Keratinocyte (primary cell): ENCODE measurements at regions not wholly inside any gene's neighbourhood (a gene's known extent, or its start where the extent isn't known, plus 50 kb on each side); places are given as distances from the start of the nearest gene placed in this dataset.

Experiments
- DNase-seq: peaks from one replicate; pipeline ENCODE4 v3.0.0-alpha.2; 2011; ENCODE audit warnings: low read depth, missing footprints, low spot score
- FAIRE-seq: peaks from 2 replicates; lab custom pipeline; 2011; peaks lifted over from hg19 to GRCh38; lab: Jason Lieb, UNC
- H2AFZ ChIP-seq: 2 replicates; pipeline ENCODE4 v1.6.0; 2012; ENCODE audit warnings: low read length, control low read depth, inconsistent platforms; ENCODE audit not compliant: control insufficient read depth
- H3K27ac ChIP-seq: 2 replicates; pipeline ENCODE4 v1.5.1; 2011; ENCODE audit warnings: low read length; ENCODE audit not compliant: control insufficient read depth, insufficient read depth
- H3K27me3 ChIP-seq: 3 replicates; pipeline ENCODE4 v1.6.0; 2011; ENCODE audit warnings: low read length; ENCODE audit not compliant: control insufficient read depth, insufficient read depth; ENCODE audit errors: extremely low read depth
- H3K36me3 ChIP-seq, 2 experiments: 2 replicates in 1 of 2; 3 replicates in 1 of 2; pipeline ENCODE4 v1.5.1; 2011; ENCODE audit warnings: low read length in 2 of 2, mild to moderate bottlenecking in 1 of 2; ENCODE audit not compliant: control insufficient read depth in 2 of 2, insufficient read depth in 2 of 2; ENCODE audit errors: extremely low read depth in 1 of 2
- H3K4me1 ChIP-seq: 3 replicates; pipeline ENCODE4 v1.5.1; 2011; ENCODE audit warnings: low read length; ENCODE audit not compliant: control insufficient read depth, insufficient read depth; ENCODE audit errors: extremely low read depth
- H3K4me2 ChIP-seq: 3 replicates; pipeline ENCODE4 v1.6.0; 2011; ENCODE audit warnings: low read depth, low read length; ENCODE audit not compliant: control insufficient read depth, insufficient read depth; ENCODE audit errors: extremely low read depth
- H3K4me3 ChIP-seq, 3 experiments: fragments of 200-600 bp in 1 of 3; sonication (generic) in 1 of 3; 2 replicates in 2 of 3; 3 replicates in 1 of 3; pipeline ENCODE4 v1.5.1; 2011 to 2016; ENCODE audit warnings: low read length in 3 of 3, mild to moderate bottlenecking in 3 of 3, control low read depth in 2 of 3, inconsistent platforms in 1 of 3, low read depth in 1 of 3, mixed read lengths in 1 of 3, mixed run types in 1 of 3, moderate library complexity in 1 of 3; ENCODE audit not compliant: control insufficient read depth in 2 of 3, insufficient read depth in 2 of 3; ENCODE audit errors: extremely low read depth in 1 of 3
- H3K79me2 ChIP-seq: 2 replicates; pipeline ENCODE4 v1.6.0; 2012; ENCODE audit warnings: low read length; ENCODE audit not compliant: control insufficient read depth, insufficient read depth
- H3K9ac ChIP-seq: 3 replicates; pipeline ENCODE4 v1.6.0; 2011; ENCODE audit warnings: low read length; ENCODE audit not compliant: control insufficient read depth, insufficient read depth; ENCODE audit errors: extremely low read depth
- H3K9me1 ChIP-seq: 3 replicates; pipeline ENCODE4 v1.6.0; 2011; ENCODE audit warnings: low read length; ENCODE audit not compliant: control insufficient read depth, insufficient read depth; ENCODE audit errors: extremely low read depth
- H3K9me3 ChIP-seq: 2 replicates; pipeline ENCODE4 v1.5.1; 2012; ENCODE audit warnings: low read depth, low read length; ENCODE audit not compliant: control insufficient read depth
- H4K20me1 ChIP-seq: 3 replicates; pipeline ENCODE4 v1.6.0; 2011; ENCODE audit warnings: low read length; ENCODE audit not compliant: control insufficient read depth, insufficient read depth; ENCODE audit errors: extremely low read depth
- CTCF ChIP-seq, 3 experiments: IDR thresholded peaks in 1 of 3; conservative IDR thresholded peaks in 1 of 3; optimal IDR thresholded peaks in 1 of 3; 2 replicates in 2 of 3; 3 replicates in 1 of 3; pipeline versions ENCODE3 to v1.5.1; 2011; ENCODE audit warnings: low read length in 3 of 3, mild to moderate bottlenecking in 3 of 3, moderate library complexity in 2 of 3, control low read depth in 1 of 3, inconsistent platforms in 1 of 3; ENCODE audit not compliant: insufficient read depth in 2 of 3; ENCODE audit errors: extremely low read depth in 1 of 3
- EZH2 ChIP-seq: IDR thresholded peaks from one replicate; pipeline ENCODE4 v1.6.1; 2012; ENCODE audit warnings: inconsistent platforms, mild to moderate bottlenecking, low read length, moderate library complexity
- dilution Hi-C: fragments of 300-500 bp; cut with MboI; formaldehyde crosslinking; loops from one replicate; pipeline ENCODE4 v1.7.0; 2020; ENCODE audit warnings: low sequenced_read_pairs; ENCODE audit not compliant: extremely low pct_ligation_motif_present

- no peaks in the 10 kb centered on the region for H3K9me3 ChIP-seq
- no peaks in the 10 kb centered on the region for H3K9me1 ChIP-seq
- H3K36me3 ChIP-seq: no peaks in the 10 kb centered on the region
- no peak overlapping the region for H3K27ac ChIP-seq
- TF ChIP-seq EZH2: no peak
- no peak for TF ChIP-seq CTCF (optimal IDR thresholded peaks at IDR 0.05 in 1 of 3, IDR thresholded peaks at IDR 0.05 in 1 of 3, conservative IDR thresholded peaks at IDR 0.05 in 1 of 3; ENCODE audit: extremely low read depth in 1 of 3, insufficient read depth in 2 of 3, low read length in 3 of 3)
- DNase-seq (no peak), FAIRE-seq (no peak)
- H3K79me2 ChIP-seq: no peaks in the 10 kb centered on the region
- dilution Hi-C loops: no loop called here
- no peak overlapping the region for H3K9ac ChIP-seq
- H4K20me1 ChIP-seq: no peaks in the 10 kb centered on the region
- H3K4me1 ChIP-seq: no peaks in the 10 kb centered on the region
- H2AFZ ChIP-seq: no peak overlapping the region
- H3K27me3 ChIP-seq: no peaks in the 10 kb centered on the region
- no peak overlapping the region for H3K4me3 ChIP-seq
- no peak overlapping the region for H3K4me2 ChIP-seq
Measured at GRCh38 chr13:38002606-38003005, 133.0 kb upstream of the TRPC4 start.

GRCh38 chr13:37997641-37998040 lies 128.1 kb upstream of the TRPC4 start:
- no peak overlapping the region for H3K9ac ChIP-seq
- no peak overlapping the region for H3K4me2 ChIP-seq
- DNase-seq (no peak), FAIRE-seq (no peak)
- dilution Hi-C loops: no loop called here
- no peaks in the 10 kb centered on the region for H3K36me3 ChIP-seq
- H3K9me3 ChIP-seq: no peaks in the 10 kb centered on the region
- H3K27me3 ChIP-seq: no peaks in the 10 kb centered on the region
- no peak overlapping the region for H2AFZ ChIP-seq
- H4K20me1 ChIP-seq: no peaks in the 10 kb centered on the region
- no peaks in the 10 kb centered on the region for H3K4me1 ChIP-seq
- H3K9me1 ChIP-seq: no peaks in the 10 kb centered on the region
- H3K4me3 ChIP-seq: no peak overlapping the region
- TF ChIP-seq CTCF (optimal IDR thresholded peaks at IDR 0.05 in 1 of 3, IDR thresholded peaks at IDR 0.05 in 1 of 3, conservative IDR thresholded peaks at IDR 0.05 in 1 of 3; ENCODE audit: extremely low read depth in 1 of 3, insufficient read depth in 2 of 3, low read length in 3 of 3): no peak
- no peak for TF ChIP-seq EZH2
- no peak overlapping the region for H3K27ac ChIP-seq
- no peaks in the 10 kb centered on the region for H3K79me2 ChIP-seq
